Heart left ventricle (tissue), 13 donors: ENCODE measurements at regions not wholly inside any gene's neighbourhood (a gene's known extent, or its start where the extent isn't known, plus 50 kb on each side); places are given as distances from the start of the nearest gene placed in this dataset.

Experiments
- POLR2A ChIP-seq, 2 donors: fragments of 450-650 bp; IDR thresholded peaks; one replicate each; pipeline ENCODE4 v1.6.1; 2017; ENCODE audit warnings: antibody characterized with exemption in 2 of 2, mild to moderate bottlenecking in 2 of 2, moderate library complexity in 2 of 2
- TF ChIP-seq, protein P1 (sequence below), 12 donors: fragments of 200-600 bp; sonication (generic) in 4 of 12; IDR thresholded peaks; one replicate each; pipeline versions ENCODE4 v1.5.0 to v1.8.0; 2018 to 2022; ENCODE audit warnings: antibody characterized with exemption in 12 of 12, mild to moderate bottlenecking in 5 of 12
- donor health status: ischemic (EF 13 %, LVEDD 7.1; RV severe dilation, severe dysfunction).
- donor health status: DM: no; HTN: yes; CAD: no.
- donor health status: DM: no; HTN: no; CAD: no.
- donor health status: ischemic (EF 25% LVEDD 6.9; RV normal size, moderate dysfunction).
- donor health status: ischemic (EF 25% LVEDD 5.7; RV mildly dilated, moderate dysfunction).
- donor health status: ischemic (EF 35%, LVEDD 5.7; RV mildly dilated, moderate dysfunction).
- donor health status: nonischemic (EF 11% LVEDD 7.7; RV severe dilation, severe dysfunction).
- donor health status: DM: yes; HTN: yes; CAD: no.
- donor health status: PGD.
- donor health status: ischemic (EF 29% LVEDD 5.4; RV normal size, mild dysfunction).
- donor health status: nonischemic (EF 23%, LVEDD 6.1; RV moderate dilation, normal function).

DNA sequence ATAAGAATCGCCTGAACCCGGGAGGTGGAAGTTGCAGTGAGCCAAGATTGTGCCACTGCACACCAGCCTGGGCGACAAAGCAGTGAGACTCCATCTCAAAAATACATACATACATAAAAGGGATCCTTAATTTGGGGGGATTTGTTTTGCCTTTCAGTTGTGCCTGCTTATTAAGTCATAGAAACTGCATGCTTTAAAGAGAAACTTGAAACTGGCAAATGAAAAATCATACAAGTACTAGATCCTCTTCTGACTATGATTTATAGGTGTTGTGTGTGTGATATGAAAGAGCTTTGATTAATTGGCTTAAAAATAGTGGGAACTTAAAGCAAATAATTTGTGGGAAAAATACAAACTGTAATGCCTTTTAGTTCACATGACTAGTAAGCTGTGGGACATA is 963.7 kb downstream of the CNTNAP5 start:
- TF ChIP-seq, protein P1, sequence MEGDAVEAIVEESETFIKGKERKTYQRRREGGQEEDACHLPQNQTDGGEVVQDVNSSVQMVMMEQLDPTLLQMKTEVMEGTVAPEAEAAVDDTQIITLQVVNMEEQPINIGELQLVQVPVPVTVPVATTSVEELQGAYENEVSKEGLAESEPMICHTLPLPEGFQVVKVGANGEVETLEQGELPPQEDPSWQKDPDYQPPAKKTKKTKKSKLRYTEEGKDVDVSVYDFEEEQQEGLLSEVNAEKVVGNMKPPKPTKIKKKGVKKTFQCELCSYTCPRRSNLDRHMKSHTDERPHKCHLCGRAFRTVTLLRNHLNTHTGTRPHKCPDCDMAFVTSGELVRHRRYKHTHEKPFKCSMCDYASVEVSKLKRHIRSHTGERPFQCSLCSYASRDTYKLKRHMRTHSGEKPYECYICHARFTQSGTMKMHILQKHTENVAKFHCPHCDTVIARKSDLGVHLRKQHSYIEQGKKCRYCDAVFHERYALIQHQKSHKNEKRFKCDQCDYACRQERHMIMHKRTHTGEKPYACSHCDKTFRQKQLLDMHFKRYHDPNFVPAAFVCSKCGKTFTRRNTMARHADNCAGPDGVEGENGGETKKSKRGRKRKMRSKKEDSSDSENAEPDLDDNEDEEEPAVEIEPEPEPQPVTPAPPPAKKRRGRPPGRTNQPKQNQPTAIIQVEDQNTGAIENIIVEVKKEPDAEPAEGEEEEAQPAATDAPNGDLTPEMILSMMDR (IDR thresholded peaks at IDR 0.05) = no peak
- no peak for TF ChIP-seq POLR2A (IDR thresholded peaks at IDR 0.05)
